ENCODE measurements at regions not wholly inside any gene's neighbourhood (a gene's known extent, or its start where the extent isn't known, plus 50 kb on each side); places are given as distances from the start of the nearest gene placed in this dataset.

- no peaks in the 10 kb centered on the region for H3K4me1 ChIP-seq (ENCODE audit: insufficient read depth, low read length, severe bottlenecking)
- no peaks in the 10 kb centered on the region for H3K36me3 ChIP-seq (ENCODE audit: insufficient read depth, low read length)
- no peaks in the 10 kb centered on the region for H3K27me3 ChIP-seq (ENCODE audit: insufficient read depth, low read length)
- no peaks in the 10 kb centered on the region for H3K9me2 ChIP-seq (ENCODE audit: low read depth, low read length)
- H3K4me3 ChIP-seq (ENCODE audit: low read depth, low read length, poor library complexity, severe bottlenecking), result no peak overlapping the region
- no peaks in the 10 kb centered on the region for H3F3A ChIP-seq (ENCODE audit: insufficient read depth, low read length)
- no peak overlapping the region for H3K27ac ChIP-seq (ENCODE audit: low read depth, low read length, poor library complexity, severe bottlenecking)
- no peaks in the 10 kb centered on the region for H3K9me3 ChIP-seq (ENCODE audit: low read length)
- TF ChIP-seq CTCF (IDR thresholded peaks at IDR 0.05; ENCODE audit: low read length) (no peak), EZH2 (IDR thresholded peaks at IDR 0.05; ENCODE audit: borderline replicate concordance, low read length) (no peak)
- H2AFZ ChIP-seq (ENCODE audit: low read length), result no peak overlapping the region
- H4K20me1 ChIP-seq (ENCODE audit: insufficient read depth, low read length), result no peaks in the 10 kb centered on the region
- no peak overlapping the region for H3K4me2 ChIP-seq (ENCODE audit: low read length)
- H3K79me2 ChIP-seq (ENCODE audit: insufficient read depth, low read length), result no peaks in the 10 kb centered on the region
- H3K9ac ChIP-seq (ENCODE audit: low read length), result no peak overlapping the region
These were observed 237.2 kb downstream of the EMP1 start for GRCh38 chr12:13433768-13434167.

GRCh38 chr12:13431041-13431440 is 234.5 kb downstream of the EMP1 start:
- no peak overlapping the region for H3K27ac ChIP-seq (ENCODE audit: low read depth, low read length, poor library complexity, severe bottlenecking)
- no peak overlapping the region for H3K9ac ChIP-seq (ENCODE audit: low read length)
- H3K36me3 ChIP-seq (ENCODE audit: insufficient read depth, low read length), result no peaks in the 10 kb centered on the region
- no peaks in the 10 kb centered on the region for H3K27me3 ChIP-seq (ENCODE audit: insufficient read depth, low read length)
- no peaks in the 10 kb centered on the region for H3K79me2 ChIP-seq (ENCODE audit: insufficient read depth, low read length)
- TF ChIP-seq EZH2 (IDR thresholded peaks at IDR 0.05; ENCODE audit: borderline replicate concordance, low read length) (no peak), CTCF (IDR thresholded peaks at IDR 0.05; ENCODE audit: low read length) (no peak)
- H3K4me3 ChIP-seq (ENCODE audit: low read depth, low read length, poor library complexity, severe bottlenecking), result no peak overlapping the region
- H3K4me2 ChIP-seq (ENCODE audit: low read length), result no peak overlapping the region
- no peak overlapping the region for H2AFZ ChIP-seq (ENCODE audit: low read length)
- H3K9me3 ChIP-seq (ENCODE audit: low read length), result no peaks in the 10 kb centered on the region
- H3K9me2 ChIP-seq (ENCODE audit: low read depth, low read length), result no peaks in the 10 kb centered on the region
- H3K4me1 ChIP-seq (ENCODE audit: insufficient read depth, low read length, severe bottlenecking), result no peaks in the 10 kb centered on the region
- no peaks in the 10 kb centered on the region for H4K20me1 ChIP-seq (ENCODE audit: insufficient read depth, low read length)
- no peaks in the 10 kb centered on the region for H3F3A ChIP-seq (ENCODE audit: insufficient read depth, low read length)

DNA sequence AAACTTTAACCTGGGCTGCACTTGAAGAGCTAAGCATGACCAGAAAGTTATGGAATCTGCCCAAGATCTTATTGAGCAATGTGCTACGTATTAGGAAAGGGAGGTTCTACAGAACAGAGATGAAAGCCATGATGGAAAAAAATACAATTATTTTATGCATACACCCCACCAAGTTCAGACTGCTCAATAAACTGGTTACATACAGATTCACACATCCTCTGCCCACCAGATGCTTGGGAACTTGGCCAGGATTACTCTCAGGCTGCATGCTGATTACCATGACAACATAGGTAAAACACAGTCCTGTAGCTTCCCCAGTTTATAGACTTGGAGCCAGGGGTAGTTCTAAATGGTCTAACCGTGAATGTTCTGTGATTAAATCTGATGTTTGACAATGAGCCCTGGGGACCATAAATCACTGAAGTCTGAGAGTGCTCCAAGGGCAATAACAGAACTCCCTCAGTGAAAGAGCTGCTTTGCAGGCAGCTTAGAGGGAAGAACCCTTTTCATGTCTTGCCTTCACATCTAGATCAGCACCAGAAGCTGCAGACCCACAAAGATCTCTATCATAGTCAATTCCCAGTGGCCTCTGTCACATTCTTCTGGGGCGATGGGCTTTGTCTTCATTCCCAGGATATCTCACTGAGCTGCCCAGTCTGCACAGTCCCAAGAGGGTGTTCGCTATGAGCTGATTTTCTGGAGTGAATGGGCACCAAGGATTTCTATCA is 232.2 kb downstream of the EMP1 start:
- Histone ChIP-seq H3K27ac (ENCODE audit: low read depth, low read length, poor library complexity, severe bottlenecking) (no peak overlapping the region), H3K4me1 (ENCODE audit: insufficient read depth, low read length, severe bottlenecking) (no peaks in the 10 kb centered on the region), H3K36me3 (ENCODE audit: insufficient read depth, low read length) (no peaks in the 10 kb centered on the region), H3K4me2 (ENCODE audit: low read length) (no peak overlapping the region), H4K20me1 (ENCODE audit: insufficient read depth, low read length) (no peaks in the 10 kb centered on the region), H3K79me2 (ENCODE audit: insufficient read depth, low read length) (no peaks in the 10 kb centered on the region), H3K4me3 (ENCODE audit: low read depth, low read length, poor library complexity, severe bottlenecking) (no peak overlapping the region), H3K9me3 (ENCODE audit: low read length) (no peaks in the 10 kb centered on the region), H3K27me3 (ENCODE audit: insufficient read depth, low read length) (no peaks in the 10 kb centered on the region), H3K9me2 (ENCODE audit: low read depth, low read length) (no peaks in the 10 kb centered on the region), H3F3A (ENCODE audit: insufficient read depth, low read length) (no peaks in the 10 kb centered on the region), H2AFZ (ENCODE audit: low read length) (no peak overlapping the region), H3K9ac (ENCODE audit: low read length) (no peak overlapping the region)
- TF ChIP-seq CTCF (IDR thresholded peaks at IDR 0.05; ENCODE audit: low read length), result no peak
- TF ChIP-seq EZH2 (IDR thresholded peaks at IDR 0.05; ENCODE audit: borderline replicate concordance, low read length), result no peak

Measured in OCI-LY1 (cell line).